Trophoblast cell (in vitro differentiated cells and primary cell): ENCODE measurements at regions not wholly inside any gene's neighbourhood (a gene's known extent, or its start where the extent isn't known, plus 50 kb on each side); places are given as distances from the start of the nearest gene placed in this dataset.

Source experiments
- DNase-seq, 2 donors: peaks; one replicate each; pipeline ENCODE4 v3.0.0-alpha.2; 2016
- H2AFZ ChIP-seq: 2 replicates; pipeline ENCODE4 v1.6.1; 2013; ENCODE audit warnings: low read length, moderate library complexity, mild to moderate bottlenecking; ENCODE audit not compliant: insufficient read depth, poor library complexity
- H2AK5ac ChIP-seq: 2 replicates; pipeline ENCODE4 v1.6.1; 2013; ENCODE audit warnings: mild to moderate bottlenecking, low read length
- H2BK120ac ChIP-seq: 2 replicates; pipeline ENCODE4 v1.6.1; 2013; ENCODE audit warnings: low read length, mild to moderate bottlenecking, moderate library complexity; ENCODE audit not compliant: insufficient read depth, poor library complexity
- H2BK12ac ChIP-seq: 2 replicates; pipeline ENCODE4 v1.6.1; 2013; ENCODE audit warnings: mild to moderate bottlenecking, low read length, moderate library complexity
- H2BK5ac ChIP-seq: 2 replicates; pipeline ENCODE4 v1.6.1; 2013; ENCODE audit warnings: low read length, low read depth, moderate library complexity, mild to moderate bottlenecking; ENCODE audit not compliant: poor library complexity
- H3K14ac ChIP-seq: 2 replicates; pipeline ENCODE4 v1.6.1; 2013; ENCODE audit warnings: mild to moderate bottlenecking, low read length
- H3K18ac ChIP-seq: 2 replicates; pipeline ENCODE4 v1.6.1; 2013; ENCODE audit warnings: mild to moderate bottlenecking, low read length
- H3K23ac ChIP-seq: 2 replicates; pipeline ENCODE4 v1.6.1; 2013; ENCODE audit warnings: low read length
- H3K27ac ChIP-seq: 2 replicates; pipeline ENCODE4 v1.5.1; 2013; ENCODE audit warnings: low read depth, mild to moderate bottlenecking, inconsistent platforms, low read length, moderate library complexity
- H3K27me3 ChIP-seq: 2 replicates; pipeline ENCODE4 v1.6.1; 2013; ENCODE audit warnings: inconsistent platforms, mild to moderate bottlenecking, low read length, moderate library complexity; ENCODE audit not compliant: insufficient read depth
- H3K36me3 ChIP-seq, 2 experiments: 1 replicate in 1 of 2; 2 replicates in 1 of 2; pipeline ENCODE4 v1.6.1; 2013; ENCODE audit warnings: low read length in 2 of 2, mild to moderate bottlenecking in 2 of 2, moderate library complexity in 1 of 2; ENCODE audit not compliant: insufficient read depth in 2 of 2, control insufficient read depth in 1 of 2
- H3K4ac ChIP-seq: 2 replicates; pipeline ENCODE4 v1.6.1; 2013; ENCODE audit warnings: low read depth, mild to moderate bottlenecking, low read length, moderate library complexity
- H3K4me1 ChIP-seq, 2 experiments: 1 replicate in 1 of 2; 2 replicates in 1 of 2; pipeline ENCODE4 v1.6.1; 2013; ENCODE audit warnings: low read length in 2 of 2, mild to moderate bottlenecking in 2 of 2, moderate library complexity in 1 of 2; ENCODE audit not compliant: insufficient read depth in 2 of 2, control insufficient read depth in 1 of 2
- H3K4me2 ChIP-seq: 2 replicates; pipeline ENCODE4 v1.6.1; 2013; ENCODE audit warnings: inconsistent platforms, mild to moderate bottlenecking, low read length, moderate library complexity
- H3K4me3 ChIP-seq: 2 replicates; pipeline ENCODE4 v1.5.1; 2013; ENCODE audit warnings: mild to moderate bottlenecking, low read depth, low read length, inconsistent platforms
- H3K79me1 ChIP-seq: one replicate; pipeline ENCODE4 v1.6.1; 2013; ENCODE audit warnings: low read length
- H3K79me2 ChIP-seq: 2 replicates; pipeline ENCODE4 v1.6.1; 2013; ENCODE audit warnings: low read length, mild to moderate bottlenecking; ENCODE audit not compliant: control insufficient read depth, insufficient read depth, poor library complexity
- H3K9ac ChIP-seq: 2 replicates; pipeline ENCODE4 v1.6.1; 2013; ENCODE audit warnings: mild to moderate bottlenecking, low read length
- H3K9me3 ChIP-seq: 2 replicates; pipeline ENCODE4 v1.6.1; 2013; ENCODE audit warnings: low read depth, mild to moderate bottlenecking, control low read depth, inconsistent platforms, low read length; ENCODE audit not compliant: insufficient read depth
- H4K12ac ChIP-seq: 2 replicates; pipeline ENCODE4 v1.6.1; 2013; ENCODE audit warnings: low read depth, mild to moderate bottlenecking, low read length, moderate library complexity
- H4K8ac ChIP-seq: 2 replicates; pipeline ENCODE4 v1.6.1; 2013; ENCODE audit warnings: low read depth, mild to moderate bottlenecking, low read length, moderate library complexity
- H4K91ac ChIP-seq: one replicate; pipeline ENCODE4 v1.6.1; 2013; ENCODE audit warnings: low read depth, mild to moderate bottlenecking, low read length, moderate library complexity
- WGBS: extraction: QIAGEN DNeasy Blood & Tissue Kit; methylation state at CpG from one replicate; pipeline ENCODE4 v1.1.7; 2013; ENCODE audit warnings: missing lambda C conversion rate; ENCODE audit not compliant: insufficient read length, insufficient coverage; ENCODE audit errors: extremely low coverage; 5-methylcytosine and 5-hydroxymethylcytosine counted together

- H4K8ac ChIP-seq, result peak overlapping the region; percentile 45
- peaks cover 9% of the 10 kb centered on the region for H3K9me3 ChIP-seq
- no peaks in the 10 kb centered on the region for H3K36me3 ChIP-seq
- no peak overlapping the region for H3K4ac ChIP-seq
- H3K14ac ChIP-seq, result peak overlapping the region; percentile 57
- H4K91ac ChIP-seq, result peak overlapping the region; percentile 93
- no peak overlapping the region for H3K4me3 ChIP-seq
- no peaks in the 10 kb centered on the region for H3K27me3 ChIP-seq
- H2BK120ac ChIP-seq, result no peak overlapping the region
- peaks cover 2% of the 10 kb centered on the region for H3K79me2 ChIP-seq
- H3K9ac ChIP-seq, result no peak overlapping the region
- H2AK5ac ChIP-seq, result peak overlapping the region; percentile 63
- WGBS, result no CpG with 5 or more reads among the region's 9 CpGs
- H2AFZ ChIP-seq, result no peak overlapping the region
- peaks cover 29% of the 10 kb centered on the region for H3K79me1 ChIP-seq
- no peak overlapping the region for H4K12ac ChIP-seq
- H3K4me2 ChIP-seq, result no peak overlapping the region
- H3K4me1 ChIP-seq, result peaks cover 18 to 19% of the 10 kb centered on the region in 2 experiments
- DNase-seq, result no peak
- H3K23ac ChIP-seq, result no peak overlapping the region
- H2BK12ac ChIP-seq, result peak overlapping the region; percentile 85
- H3K18ac ChIP-seq, result no peak overlapping the region
- H3K27ac ChIP-seq, result no peak overlapping the region
- H2BK5ac ChIP-seq, result no peak overlapping the region
Measured at GRCh38 chr10:78333362-78334143, 299.9 kb downstream of the RPS24 start.

GRCh38 chr10:78335371-78335690 is 301.7 kb downstream of the RPS24 start:
- Histone ChIP-seq H3K79me1 (peaks cover 28% of the 10 kb centered on the region), H4K91ac (peak overlapping the region; percentile 48), H3K14ac (peak overlapping the region; percentile 33), H3K4ac (no peak overlapping the region), H3K79me2 (peaks cover 2% of the 10 kb centered on the region), H3K4me1 (peaks cover 20% of the 10 kb centered on the region in 2 experiments), H3K4me3 (no peak overlapping the region), H3K9me3 (peaks cover 5% of the 10 kb centered on the region), H3K23ac (no peak overlapping the region), H4K8ac (no peak overlapping the region), H2BK12ac (peak overlapping the region; percentile 1), H3K4me2 (no peak overlapping the region), H4K12ac (no peak overlapping the region), H3K36me3 (no peaks in the 10 kb centered on the region), H3K27ac (no peak overlapping the region), H2BK120ac (no peak overlapping the region), H2BK5ac (no peak overlapping the region), H3K18ac (no peak overlapping the region), H3K9ac (no peak overlapping the region), H3K27me3 (no peaks in the 10 kb centered on the region), H2AK5ac (peak overlapping the region; percentile 32), H2AFZ (no peak overlapping the region)
- DNase-seq, result no peak
- WGBS, result no CpG with 5 or more reads among the region's 1 CpG

- H3K79me2 ChIP-seq, result peaks cover 2% of the 10 kb centered on the region
- H3K4me2 ChIP-seq, result no peak overlapping the region
- no peak overlapping the region for H4K8ac ChIP-seq
- no CpG with 5 or more reads among the region's 5 CpGs for WGBS
- peak overlapping the region; percentile 54 for H2BK12ac ChIP-seq
- H3K27me3 ChIP-seq, result no peaks in the 10 kb centered on the region
- H3K14ac ChIP-seq, result peak overlapping the region; percentile 33
- H4K12ac ChIP-seq, result no peak overlapping the region
- peaks cover 5% of the 10 kb centered on the region for H3K9me3 ChIP-seq
- peaks cover 26% of the 10 kb centered on the region for H3K79me1 ChIP-seq
- no peak for DNase-seq
- H4K91ac ChIP-seq, result peak overlapping the region; percentile 58
- H3K36me3 ChIP-seq, result no peaks in the 10 kb centered on the region
- no peak overlapping the region for H3K27ac ChIP-seq
- H2BK120ac ChIP-seq, result no peak overlapping the region
- H3K23ac ChIP-seq, result no peak overlapping the region
- no peak overlapping the region for H2AFZ ChIP-seq
- peak overlapping the region; percentile 32 for H2AK5ac ChIP-seq
- H2BK5ac ChIP-seq, result no peak overlapping the region
- no peak overlapping the region for H3K4ac ChIP-seq
- no peak overlapping the region for H3K4me3 ChIP-seq
- H3K18ac ChIP-seq, result no peak overlapping the region
- peaks cover 18 to 19% of the 10 kb centered on the region in 2 experiments for H3K4me1 ChIP-seq
- no peak overlapping the region for H3K9ac ChIP-seq
Measured at GRCh38 chr10:78335691-78336401, 302.2 kb downstream of the RPS24 start.

GRCh38 chr10:78336402-78336791 is 302.7 kb downstream of the RPS24 start:
- no peak overlapping the region for H3K4me2 ChIP-seq
- H3K4me3 ChIP-seq, result no peak overlapping the region
- no peaks in the 10 kb centered on the region for H3K27me3 ChIP-seq
- no CpG with 5 or more reads among the region's 2 CpGs for WGBS
- peaks cover 2% of the 10 kb centered on the region for H3K79me2 ChIP-seq
- H2BK120ac ChIP-seq, result no peak overlapping the region
- no peak overlapping the region for H3K27ac ChIP-seq
- DNase-seq, result no peak
- no peaks in the 10 kb centered on the region for H3K36me3 ChIP-seq
- H3K14ac ChIP-seq, result no peak overlapping the region
- H4K8ac ChIP-seq, result no peak overlapping the region
- no peak overlapping the region for H3K18ac ChIP-seq
- no peak overlapping the region for H2AK5ac ChIP-seq
- no peak overlapping the region for H2AFZ ChIP-seq
- peak overlapping the region; percentile 18 for H4K91ac ChIP-seq
- peaks cover 14 to 15% of the 10 kb centered on the region in 2 experiments for H3K4me1 ChIP-seq
- H3K4ac ChIP-seq, result no peak overlapping the region
- no peak overlapping the region for H2BK5ac ChIP-seq
- H3K79me1 ChIP-seq, result peaks cover 22% of the 10 kb centered on the region
- no peak overlapping the region for H3K9ac ChIP-seq
- H2BK12ac ChIP-seq, result peak overlapping the region; percentile 9
- H3K9me3 ChIP-seq, result peaks cover 5% of the 10 kb centered on the region
- H3K23ac ChIP-seq, result no peak overlapping the region
- H4K12ac ChIP-seq, result no peak overlapping the region
